ENCODE measurements at regions not wholly inside any gene's neighbourhood (a gene's known extent, or its start where the extent isn't known, plus 50 kb on each side); places are given as distances from the start of the nearest gene placed in this dataset.

DNA sequence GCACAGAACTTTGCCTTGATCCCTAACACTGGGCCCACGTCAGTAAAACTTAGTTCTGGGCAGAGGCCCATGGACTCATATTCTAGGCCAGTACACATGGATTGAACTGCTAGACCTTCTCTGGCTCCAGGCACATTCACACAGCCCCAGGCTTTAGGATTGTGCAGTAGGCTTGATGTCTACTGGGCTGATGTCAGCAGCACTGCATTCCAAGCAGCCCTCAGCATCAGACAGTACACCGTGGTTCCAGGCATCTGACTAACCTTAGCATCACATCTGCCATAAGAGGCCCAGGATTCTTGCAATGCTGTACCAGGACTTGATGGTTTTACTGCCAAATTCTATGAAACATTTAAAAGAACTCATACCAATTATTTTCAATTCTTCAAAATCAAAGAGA is 301.9 kb downstream of the CCER1 start:
- H2BK5ac ChIP-seq (ENCODE audit: insufficient read length, low read length), result no peak overlapping the region
- no peak overlapping the region for H3K27ac Mint-ChIP-seq
- H3K27ac ChIP-seq (ENCODE audit: insufficient read length, low read depth, low read length), result no peak overlapping the region
- no peaks in the 10 kb centered on the region for H3K27me3 ChIP-seq (ENCODE audit: insufficient read depth, low read length)
- H2AFZ ChIP-seq (ENCODE audit: low read length), result no peak overlapping the region
- no CpG with 5 or more reads among the region's 2 CpGs for WGBS (ENCODE audit: extremely low coverage, insufficient read length, low lambda C conversion rate)
- H3T11ph ChIP-seq (ENCODE audit: low read length), result no peak overlapping the region
- no peak overlapping the region for H3K9ac ChIP-seq (ENCODE audit: extremely low read depth, insufficient read length, low read length)
- H2BK120ac ChIP-seq (ENCODE audit: low read depth, low read length, poor library complexity, severe bottlenecking), result no peak overlapping the region
- no peak overlapping the region for H3K4ac ChIP-seq (ENCODE audit: low read depth, low read length)
- H3K9me3 Mint-ChIP-seq, result peaks cover 0 to 2% of the 10 kb centered on the region in 2 experiments; a peak in 1 of 5 replicates
- no peaks in the 10 kb centered on the region for H3K27me3 Mint-ChIP-seq (ENCODE audit: low read depth)
- H3K56ac ChIP-seq (ENCODE audit: insufficient read length, low read depth, low read length), result no peak overlapping the region
- TF ChIP-seq, protein P1, sequence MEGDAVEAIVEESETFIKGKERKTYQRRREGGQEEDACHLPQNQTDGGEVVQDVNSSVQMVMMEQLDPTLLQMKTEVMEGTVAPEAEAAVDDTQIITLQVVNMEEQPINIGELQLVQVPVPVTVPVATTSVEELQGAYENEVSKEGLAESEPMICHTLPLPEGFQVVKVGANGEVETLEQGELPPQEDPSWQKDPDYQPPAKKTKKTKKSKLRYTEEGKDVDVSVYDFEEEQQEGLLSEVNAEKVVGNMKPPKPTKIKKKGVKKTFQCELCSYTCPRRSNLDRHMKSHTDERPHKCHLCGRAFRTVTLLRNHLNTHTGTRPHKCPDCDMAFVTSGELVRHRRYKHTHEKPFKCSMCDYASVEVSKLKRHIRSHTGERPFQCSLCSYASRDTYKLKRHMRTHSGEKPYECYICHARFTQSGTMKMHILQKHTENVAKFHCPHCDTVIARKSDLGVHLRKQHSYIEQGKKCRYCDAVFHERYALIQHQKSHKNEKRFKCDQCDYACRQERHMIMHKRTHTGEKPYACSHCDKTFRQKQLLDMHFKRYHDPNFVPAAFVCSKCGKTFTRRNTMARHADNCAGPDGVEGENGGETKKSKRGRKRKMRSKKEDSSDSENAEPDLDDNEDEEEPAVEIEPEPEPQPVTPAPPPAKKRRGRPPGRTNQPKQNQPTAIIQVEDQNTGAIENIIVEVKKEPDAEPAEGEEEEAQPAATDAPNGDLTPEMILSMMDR (conservative IDR thresholded peaks at IDR 0.05), result no peak
- 0 out of 2 replicates have a peak, but pooled peaks cover 3% of the 10 kb centered on the region for H3K4me1 ChIP-seq (ENCODE audit: insufficient read depth, low read length)
- no peak overlapping the region for H3K18ac ChIP-seq (ENCODE audit: insufficient read length, low read depth, low read length)
- H4K5ac ChIP-seq (ENCODE audit: insufficient read length, low read depth, low read length), result no peak overlapping the region
- no peak overlapping the region for H2AK5ac ChIP-seq (ENCODE audit: insufficient read length, low read length)
- no peak for DNase-seq
- H3K79me2 ChIP-seq (ENCODE audit: insufficient read depth, low read length), result no peaks in the 10 kb centered on the region
- peaks cover 4% of the 10 kb centered on the region in 2 experiments; a peak in 1 of 4 replicates for H3K4me1 Mint-ChIP-seq
- H4K20me1 ChIP-seq (ENCODE audit: control insufficient read depth, insufficient read depth, insufficient read length), result no peaks in the 10 kb centered on the region
- H2BK15ac ChIP-seq (ENCODE audit: low read depth, low read length), result no peak overlapping the region
- H3K4me3 Mint-ChIP-seq, result no peak overlapping the region
- H3K14ac ChIP-seq (ENCODE audit: insufficient read depth, low read length), result no peak overlapping the region
- H4K8ac ChIP-seq (replicated peaks; ENCODE audit: insufficient read length, low read depth, low read length), result no peak overlapping the region
- no peaks in the 10 kb centered on the region for H3K79me1 ChIP-seq (ENCODE audit: insufficient read depth, low read depth, low read length, poor library complexity, severe bottlenecking)
- no peak overlapping the region for H2BK20ac ChIP-seq (ENCODE audit: low read depth, low read length, poor library complexity, severe bottlenecking)
- H3K23me2 ChIP-seq (ENCODE audit: insufficient read length, low read depth, low read length, poor library complexity, severe bottlenecking), result no peaks in the 10 kb centered on the region
- no peak overlapping the region for H4K91ac ChIP-seq (ENCODE audit: insufficient read length, low read depth, low read length)
- H3K4me2 ChIP-seq (ENCODE audit: insufficient read depth, insufficient read length, low read length), result no peak overlapping the region
- H3K23ac ChIP-seq (ENCODE audit: insufficient read length, low read depth, low read length), result no peak overlapping the region
- no peaks in the 10 kb centered on the region for H3K36me3 Mint-ChIP-seq (ENCODE audit: insufficient read depth in 1 of 3, low read depth in 3 of 3)
- no peak overlapping the region for H2BK12ac ChIP-seq (ENCODE audit: insufficient read length, low read depth, low read length)
- no peaks in the 10 kb centered on the region for H3K9me3 ChIP-seq (ENCODE audit: control insufficient read depth, low read depth, low read length)

Data from H9 (cell line).